ENCODE measurements at regions not wholly inside any gene's neighbourhood (a gene's known extent, or its start where the extent isn't known, plus 50 kb on each side); places are given as distances from the start of the nearest gene placed in this dataset.
"Not testable (repeated sequence)": the region's sequence is repeated elsewhere in the genome, so short reads cannot be mapped to it uniquely, and the experiment has no call there.

- no peak for TF ChIP-seq CTCF (conservative IDR thresholded peaks at IDR 0.05)
- TF ChIP-seq ZFX (IDR thresholded peaks at IDR 0.05): no peak
- H3K27ac ChIP-seq: peak overlapping the region; percentile 64
These were observed 85.0 kb upstream of the KIF5B start for GRCh38 chr10:32141018-32141807.

- no peak for TF ChIP-seq CTCF (conservative IDR thresholded peaks at IDR 0.05)
- no peak for TF ChIP-seq ZFX (IDR thresholded peaks at IDR 0.05)
- peak overlapping the region; percentile 64; the same call in 1 of the 2 replicates for H3K27ac ChIP-seq
These were observed 84.2 kb upstream of the KIF5B start for GRCh38 chr10:32140403-32140802.

DNA sequence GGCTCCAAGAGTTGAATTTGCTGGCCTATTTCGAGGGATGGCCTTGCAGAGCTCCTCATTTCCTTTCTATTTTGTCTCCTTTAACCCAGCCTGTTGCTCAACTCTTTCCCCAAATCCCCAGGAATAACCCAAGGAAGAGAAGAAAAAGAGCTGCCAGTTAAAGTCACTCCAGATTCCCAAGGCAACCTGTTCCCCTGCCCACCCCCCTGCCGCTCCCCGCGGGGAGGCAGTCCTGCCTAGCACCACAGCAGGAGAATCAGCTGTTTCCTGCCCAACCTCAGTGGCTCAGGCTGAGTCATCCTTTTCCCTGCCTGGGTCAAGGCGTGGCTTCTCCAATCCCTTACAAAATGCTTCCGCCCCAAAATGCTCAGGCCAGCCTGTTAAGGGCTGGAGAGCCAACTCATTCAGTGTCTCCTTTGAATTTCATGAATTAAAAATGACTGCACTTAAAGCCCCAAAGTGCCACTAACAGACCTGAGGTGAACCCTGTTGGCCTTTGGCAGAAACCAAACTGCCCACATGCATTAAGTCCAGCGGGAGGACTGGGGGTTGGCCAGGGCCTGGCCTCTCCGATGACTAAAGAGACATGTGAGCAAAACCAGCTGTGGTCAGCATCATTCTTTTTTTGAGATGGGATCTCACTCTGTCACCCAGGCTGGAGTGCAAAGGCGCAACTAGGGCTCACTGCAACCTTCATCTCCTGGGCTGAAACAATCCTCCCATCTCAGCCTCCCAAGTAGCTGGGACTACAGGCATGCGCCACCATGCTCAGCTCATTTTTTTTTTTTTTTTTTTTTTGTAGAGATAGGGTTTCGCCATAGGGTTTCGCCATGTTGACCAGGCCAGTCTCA lies 83.2 kb upstream of the KIF5B start:
- no peak for TF ChIP-seq ZFX (IDR thresholded peaks at IDR 0.05)
- no peak for TF ChIP-seq CTCF (conservative IDR thresholded peaks at IDR 0.05)
- no peak overlapping the region for H3K27ac ChIP-seq

DNA sequence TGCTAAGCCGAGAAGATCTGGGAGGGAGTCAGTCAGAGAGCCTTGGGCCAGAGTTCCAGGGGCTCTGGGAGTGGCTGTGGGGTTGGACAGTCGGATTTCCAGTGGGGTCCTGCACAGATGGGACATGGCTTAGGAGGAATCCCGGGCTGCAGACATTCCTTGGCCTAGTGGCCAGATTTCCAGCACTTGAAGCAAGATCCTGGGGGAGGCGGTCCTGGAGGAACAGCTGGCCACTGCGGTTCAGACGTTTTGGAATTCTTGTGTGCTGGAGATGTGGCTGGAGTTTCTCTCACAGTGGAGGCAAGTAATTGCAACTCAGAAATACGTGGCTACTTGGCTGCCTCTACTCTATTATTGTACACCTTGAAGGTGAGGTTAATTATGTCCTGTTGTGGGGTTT lies 80.7 kb upstream of the KIF5B start:
- not testable (repeated sequence) for H3K27ac ChIP-seq

DNA sequence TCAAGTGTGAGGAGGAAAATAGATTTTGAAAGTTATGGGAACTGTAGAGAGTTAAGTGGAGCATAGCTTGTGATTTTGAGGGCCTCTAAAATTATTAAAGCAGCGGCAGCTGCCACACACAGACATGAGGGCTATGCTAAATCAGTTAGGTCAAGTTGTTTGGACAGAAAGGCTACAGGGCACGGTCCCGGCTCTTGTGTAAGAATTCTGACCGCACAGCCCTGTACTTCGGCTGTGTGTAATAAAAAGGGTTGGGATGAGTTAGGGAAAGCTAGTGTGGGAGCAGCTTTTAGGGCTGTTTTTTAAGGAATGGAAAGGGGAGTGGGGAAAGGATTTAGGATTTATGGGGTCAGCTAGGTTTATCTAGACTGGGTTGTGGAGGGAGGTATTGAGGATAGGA lies 79.6 kb upstream of the KIF5B start:
- H3K27ac ChIP-seq: not testable (repeated sequence)

DNA sequence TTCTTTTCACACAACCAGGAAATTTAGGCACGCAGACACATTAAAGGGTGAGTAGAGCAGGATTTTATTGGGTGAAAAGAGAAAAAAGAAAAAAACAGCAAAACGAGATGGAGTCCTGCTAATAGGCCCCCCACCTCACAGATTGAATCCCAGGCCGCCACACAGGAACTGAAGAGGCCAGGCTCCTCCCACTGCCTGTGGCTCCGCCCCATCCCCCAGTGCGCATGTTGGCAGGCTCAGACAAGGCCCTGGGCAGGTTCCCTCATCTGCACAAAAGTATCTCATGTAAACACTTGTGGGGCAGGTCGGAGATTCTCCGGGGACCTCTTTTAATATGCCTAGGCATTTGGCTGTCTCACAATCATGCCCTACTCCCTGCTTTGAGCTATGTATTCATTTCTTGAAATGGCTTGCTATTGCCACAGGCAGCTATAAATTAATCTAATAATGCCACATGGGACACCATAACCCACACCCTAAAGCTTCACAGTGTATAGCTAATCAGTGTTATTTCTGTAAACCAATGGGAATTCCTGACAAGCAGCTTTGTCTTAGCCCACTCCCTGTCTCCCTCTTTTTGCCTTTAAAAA lies 76.2 kb upstream of the KIF5B start:
- no peak for TF ChIP-seq ZFX (IDR thresholded peaks at IDR 0.05)
- no peak for TF ChIP-seq CTCF (conservative IDR thresholded peaks at IDR 0.05)
- H3K27ac ChIP-seq: no peak overlapping the region

- H3K27ac ChIP-seq: no peak overlapping the region; the same call in 1 of the 2 replicates
- TF ChIP-seq ZFX (IDR thresholded peaks at IDR 0.05): no peak
- TF ChIP-seq CTCF (conservative IDR thresholded peaks at IDR 0.05): no peak
These were observed 75.2 kb upstream of the KIF5B start for GRCh38 chr10:32131388-32131787.

DNA sequence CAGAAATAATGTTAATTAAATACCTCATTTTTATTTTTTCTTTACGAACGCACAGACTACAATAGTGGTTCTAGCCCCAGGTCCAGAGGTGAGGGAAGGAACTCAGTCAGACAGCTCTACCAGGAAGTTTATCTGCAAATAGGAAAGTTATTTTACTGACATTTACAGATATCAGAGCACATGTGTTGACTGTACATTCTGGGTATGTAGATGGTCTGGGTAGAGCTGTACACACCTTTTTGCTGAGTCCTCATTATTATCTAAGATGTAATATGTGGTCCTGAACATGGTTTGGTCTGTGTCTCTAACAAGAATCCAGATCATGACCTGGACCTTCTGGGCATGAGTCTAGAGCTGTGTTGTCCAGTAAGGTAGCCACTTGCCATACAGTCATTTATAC lies 74.6 kb upstream of the KIF5B start:
- no peak for TF ChIP-seq CTCF (conservative IDR thresholded peaks at IDR 0.05)
- TF ChIP-seq ZFX (IDR thresholded peaks at IDR 0.05): no peak
- H3K27ac ChIP-seq: no peak overlapping the region; the same call in 1 of the 2 replicates
